Activated CD8-positive, alpha-beta memory T cell treated with anti-CD3 and anti-CD28 coated beads for 4 hours (primary cell): ENCODE measurements at regions not wholly inside any gene's neighbourhood (a gene's known extent, or its start where the extent isn't known, plus 50 kb on each side); places are given as distances from the start of the nearest gene placed in this dataset.
"Not testable (repeated sequence)": the region's sequence is repeated elsewhere in the genome, so short reads cannot be mapped to it uniquely, and the experiment has no call there.

Experiments
- DNase-seq, 2 donors: peaks; one replicate each; pipeline ENCODE4 v3.0.0-alpha.2; 2020; ENCODE audit warnings: low read depth in 2 of 2

DNA sequence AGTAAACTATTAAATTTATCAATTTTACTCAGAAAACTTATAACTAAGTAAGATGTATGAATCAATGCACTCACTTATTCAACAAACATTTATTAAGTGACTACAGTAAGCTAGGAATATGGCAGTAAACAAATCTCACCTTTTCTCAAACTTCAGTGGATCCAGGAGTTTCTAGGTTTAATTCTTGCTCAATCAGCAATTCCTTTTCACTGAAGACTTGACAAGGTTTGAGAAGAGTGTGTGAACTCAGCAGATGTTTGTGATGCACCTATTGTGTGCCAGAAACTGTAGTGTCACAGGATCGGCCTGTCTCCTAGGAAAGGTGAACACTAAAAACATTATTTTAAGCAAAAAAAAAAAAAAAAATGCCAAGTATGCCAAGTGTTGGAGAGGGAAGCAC is 167.8 kb downstream of the ALG10 start:
- no peak for DNase-seq

DNA sequence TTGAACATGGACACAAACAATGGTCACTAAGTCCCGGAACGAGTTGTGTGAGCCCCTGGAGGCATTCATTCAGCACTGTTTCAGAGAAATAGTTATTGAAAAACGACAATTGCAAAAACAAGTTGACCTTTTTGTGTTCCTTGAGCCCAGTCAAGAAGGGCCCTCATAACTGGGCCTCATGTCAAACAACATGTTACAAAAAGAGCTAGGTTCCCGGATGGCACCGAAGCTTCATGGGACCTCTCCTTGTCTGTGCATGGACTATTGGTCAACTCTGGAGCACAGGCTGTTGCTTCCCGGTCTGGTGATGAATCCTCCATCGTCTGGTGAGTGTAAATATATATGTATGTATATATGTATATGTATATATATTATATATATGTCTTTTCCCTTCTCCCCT is 176.6 kb downstream of the ALG10 start:
- no peak for DNase-seq

GRCh38 chr12:34203866-34204620 is 181.7 kb downstream of the ALG10 start:
- DNase-seq = no peak

GRCh38 chr12:34204830-34205285 is 182.6 kb downstream of the ALG10 start:
- no peak for DNase-seq

- no peak for DNase-seq
Observed at GRCh38 chr12:34205401-34205800, 183.1 kb downstream of the ALG10 start.

DNA sequence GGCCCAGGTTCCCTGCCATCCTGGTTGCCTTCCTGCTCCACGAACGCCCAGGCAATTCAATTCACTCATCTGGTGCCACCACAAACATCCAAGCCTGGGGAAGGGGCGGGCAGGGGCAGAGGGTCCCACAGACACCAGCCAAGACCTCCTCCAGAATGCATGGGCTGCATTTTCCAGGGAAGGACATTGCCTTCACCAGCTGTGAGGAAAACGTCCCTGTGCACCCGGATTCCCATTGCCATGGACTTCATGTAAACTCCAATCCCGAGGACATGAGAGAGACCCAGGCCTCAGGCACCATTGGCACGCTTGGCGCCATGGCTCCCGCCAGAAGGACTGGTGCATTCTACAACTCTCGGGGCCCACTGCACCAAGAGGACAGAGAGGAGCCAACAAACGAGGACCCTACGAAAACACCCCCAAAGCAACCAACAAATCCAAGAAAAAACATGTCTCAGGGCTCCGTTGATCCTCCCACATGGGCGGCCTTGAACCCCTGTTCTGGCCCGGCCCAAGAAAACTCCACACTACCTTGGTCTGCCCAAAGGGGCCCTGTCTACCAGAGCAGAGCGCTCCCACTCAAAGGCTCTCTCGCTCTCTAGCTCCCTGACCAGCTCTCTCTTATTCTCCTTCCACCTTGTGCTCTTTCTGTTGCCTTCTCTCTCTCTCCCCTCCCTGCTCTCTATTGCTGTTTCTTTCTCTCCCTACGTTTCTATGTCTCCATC is 183.9 kb downstream of the ALG10 start:
- no peak for DNase-seq

- no peak for DNase-seq
Observed at GRCh38 chr12:34207858-34208257, 185.6 kb downstream of the ALG10 start.

GRCh38 chr12:34208331-34209258 is 186.3 kb downstream of the ALG10 start:
- DNase-seq = no peak

DNA sequence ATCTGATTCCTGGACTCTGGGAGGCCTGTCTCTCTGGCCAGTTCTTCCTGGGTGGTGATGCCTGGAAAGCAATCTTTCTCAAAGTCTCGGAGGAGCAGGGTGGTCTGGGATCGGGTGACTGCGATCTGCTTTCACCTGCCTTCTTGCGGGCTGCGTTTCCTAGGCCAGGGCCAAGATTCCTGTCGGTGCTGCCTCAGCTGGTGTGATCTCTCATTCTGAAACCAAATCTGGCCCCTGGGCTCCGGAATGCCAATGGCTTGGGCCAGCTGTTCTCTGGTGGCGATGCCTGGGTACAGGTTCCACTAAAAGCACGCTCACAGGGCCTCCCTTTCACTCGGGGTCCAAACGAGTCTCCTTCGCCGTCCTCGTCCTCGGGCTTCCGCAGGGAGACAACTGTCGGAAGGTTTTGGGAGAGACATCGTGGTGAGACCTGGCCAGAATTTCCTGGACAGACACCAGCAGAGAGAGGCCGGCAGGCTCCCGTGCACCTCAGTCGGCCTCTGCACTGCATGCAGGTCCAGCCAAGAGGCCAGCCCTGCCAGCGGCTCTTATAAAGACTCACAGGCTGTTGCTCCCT is 187.1 kb downstream of the ALG10 start:
- no peak for DNase-seq

DNA sequence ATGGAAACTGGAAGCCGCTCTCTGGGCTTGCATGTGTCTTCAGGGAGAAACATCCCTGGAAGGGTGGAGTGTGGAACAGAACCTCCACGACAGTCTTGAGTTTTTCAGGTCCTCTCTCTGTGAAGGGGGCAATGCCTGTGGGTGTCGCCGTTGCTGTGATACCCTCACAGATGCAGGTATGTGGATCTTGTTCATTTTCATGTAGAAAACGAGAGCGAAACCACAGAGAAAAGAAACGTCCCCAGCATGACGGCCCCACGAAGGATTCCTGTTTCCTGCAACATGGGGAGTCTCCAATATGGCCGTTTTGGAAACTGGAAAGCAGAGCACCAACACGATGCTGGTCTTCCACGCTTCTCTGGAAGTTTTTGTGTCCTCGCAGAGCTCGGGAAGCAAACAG is 187.9 kb downstream of the ALG10 start:
- no peak for DNase-seq

GRCh38 chr12:34210689-34211530 is 188.6 kb downstream of the ALG10 start:
- DNase-seq = no peak

DNA sequence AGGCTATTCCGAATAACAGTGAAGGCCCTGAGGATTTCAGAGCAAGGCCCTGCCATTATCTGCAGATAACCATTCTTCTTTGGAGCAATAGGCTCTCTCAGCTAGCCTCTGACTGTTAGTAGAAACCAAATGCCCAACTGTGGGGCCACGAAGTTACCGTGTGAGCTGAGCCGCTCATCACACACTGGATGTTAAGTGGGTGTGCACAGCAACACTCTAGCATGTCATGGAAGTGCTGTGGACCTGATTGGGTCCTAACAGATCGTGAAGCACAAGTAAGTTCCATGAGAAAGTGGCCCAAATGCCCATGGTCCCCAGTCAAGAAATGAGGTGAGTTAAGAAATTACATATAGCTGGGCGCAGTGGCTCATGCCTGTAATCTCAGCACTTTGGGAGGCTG is 190.4 kb downstream of the ALG10 start:
- no peak for DNase-seq

DNA sequence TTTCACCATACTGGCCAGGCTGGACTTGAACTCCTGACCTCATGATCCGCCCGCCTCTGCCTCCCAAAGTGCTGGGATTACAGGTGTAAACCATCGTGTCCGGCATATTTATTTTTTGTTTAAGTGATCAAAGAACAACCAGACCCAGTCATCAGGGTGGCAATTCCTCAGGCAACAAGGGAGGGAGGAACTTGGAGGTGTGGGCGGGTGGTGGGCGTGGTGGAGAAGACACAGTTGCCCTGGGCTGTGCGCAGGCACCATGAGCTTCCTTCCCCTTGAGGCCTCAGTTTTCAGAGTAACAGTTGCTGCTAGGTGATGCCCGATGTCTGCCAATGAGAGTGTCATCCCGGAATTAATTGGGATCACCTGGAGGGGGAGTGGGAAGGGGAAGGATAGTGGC is 191.7 kb downstream of the ALG10 start:
- no peak for DNase-seq

- DNase-seq = no peak
Observed at GRCh38 chr12:34215213-34215892, 193.1 kb downstream of the ALG10 start.

- no peak for DNase-seq
Observed at GRCh38 chr12:34215893-34216285, 193.6 kb downstream of the ALG10 start.

DNA sequence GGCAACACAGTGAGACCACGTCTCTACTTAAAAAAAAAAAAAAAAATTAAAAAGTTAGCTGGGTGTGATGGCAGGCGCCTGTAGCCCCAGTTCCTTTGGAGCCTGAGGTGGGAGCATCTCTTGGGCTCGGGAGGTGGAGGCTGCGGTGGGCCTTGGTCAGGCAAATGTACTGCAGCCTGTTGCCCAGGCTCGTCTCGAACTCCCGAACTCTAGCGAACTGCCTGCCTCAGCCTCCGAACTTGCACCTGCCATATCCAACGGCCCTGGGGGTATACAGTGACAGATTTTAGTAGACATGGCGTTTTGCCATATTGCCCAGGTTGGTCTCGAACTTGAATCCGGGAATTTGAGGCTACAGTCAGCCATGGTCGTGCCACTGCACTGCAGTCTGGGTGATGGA is 195.4 kb downstream of the ALG10 start:
- DNase-seq = no peak

- peak; percentile 25 to 29 for DNase-seq
Observed at GRCh38 chr12:34218193-34219045, 196.1 kb downstream of the ALG10 start.

- no peak for DNase-seq
Observed at GRCh38 chr12:34219046-34219770, 196.9 kb downstream of the ALG10 start.

DNA sequence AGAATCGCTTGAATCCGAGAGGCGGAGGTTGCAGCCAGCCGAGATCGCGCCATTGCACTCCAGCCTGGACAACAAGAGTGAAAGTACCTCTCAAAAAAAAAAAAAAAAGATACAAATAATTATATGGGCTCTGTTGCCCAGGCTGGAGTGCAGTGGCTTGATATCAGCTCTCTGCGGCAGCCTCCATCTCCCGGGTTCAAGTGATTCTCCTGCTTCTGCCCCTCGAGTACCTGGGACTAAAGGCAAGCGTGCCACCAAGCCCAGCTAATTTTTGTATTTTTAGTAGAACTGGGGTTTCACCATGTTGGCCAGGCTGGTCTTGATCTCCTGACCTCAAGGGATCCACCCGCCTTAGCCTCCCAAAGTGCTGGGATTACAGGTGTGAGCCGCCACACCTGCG is 197.8 kb downstream of the ALG10 start:
- DNase-seq = not testable (repeated sequence)
